ENCODE measurements at regions not wholly inside any gene's neighbourhood (a gene's known extent, or its start where the extent isn't known, plus 50 kb on each side); places are given as distances from the start of the nearest gene placed in this dataset.

- DNase-seq (ENCODE audit: low read depth, low spot score), result no peak
These were observed 290.5 kb downstream of the KBTBD8 start for GRCh38 chr3:67288466-67289106.

GRCh38 chr3:67289626-67290025, 291.5 kb downstream of the KBTBD8 start:
- DNase-seq (ENCODE audit: low read depth, low spot score), result no peak

GRCh38 chr3:67290438-67290837, 292.3 kb downstream of the KBTBD8 start:
- DNase-seq (ENCODE audit: low read depth, low spot score), result no peak

- DNase-seq (ENCODE audit: low read depth, low spot score), result no peak
These were observed 293.5 kb downstream of the KBTBD8 start for GRCh38 chr3:67291287-67292252.

GRCh38 chr3:67292356-67293121, 294.4 kb downstream of the KBTBD8 start:
- no peak for DNase-seq (ENCODE audit: low read depth, low spot score)

GRCh38 chr3:67294341-67294740, 296.2 kb downstream of the KBTBD8 start:
- no peak for DNase-seq (ENCODE audit: low read depth, low spot score)

- no peak for DNase-seq (ENCODE audit: low read depth, low spot score)
These were observed 298.2 kb downstream of the KBTBD8 start for GRCh38 chr3:67296039-67296892.

- DNase-seq (ENCODE audit: low read depth, low spot score), result no peak
These were observed 299.8 kb downstream of the KBTBD8 start for GRCh38 chr3:67297715-67298475.

GRCh38 chr3:67301556-67301955, 303.4 kb downstream of the KBTBD8 start:
- DNase-seq (ENCODE audit: low read depth, low spot score), result no peak

- no peak for DNase-seq (ENCODE audit: low read depth, low spot score)
These were observed 304.4 kb downstream of the KBTBD8 start for GRCh38 chr3:67302489-67302888.

GRCh38 chr3:67305160-67305559, 307.1 kb downstream of the KBTBD8 start:
- no peak for DNase-seq (ENCODE audit: low read depth, low spot score)

GRCh38 chr3:67305922-67306321, 307.8 kb downstream of the KBTBD8 start:
- DNase-seq (ENCODE audit: low read depth, low spot score), result no peak

GRCh38 chr3:67311440-67311839, 313.3 kb downstream of the KBTBD8 start:
- no peak for DNase-seq (ENCODE audit: low read depth, low spot score)

GRCh38 chr3:67312155-67312554, 314.0 kb downstream of the KBTBD8 start:
- no peak for DNase-seq (ENCODE audit: low read depth, low spot score)

- no peak for DNase-seq (ENCODE audit: low read depth, low spot score)
These were observed 320.1 kb downstream of the KBTBD8 start for GRCh38 chr3:67318162-67318561.

GRCh38 chr3:67324554-67324953, 326.4 kb downstream of the KBTBD8 start:
- no peak for DNase-seq (ENCODE audit: low read depth, low spot score)
